ENCODE measurements at regions not wholly inside any gene's neighbourhood (a gene's known extent, or its start where the extent isn't known, plus 50 kb on each side); places are given as distances from the start of the nearest gene placed in this dataset.

- Mint-ChIP-seq H3K4me3 (no peak overlapping the region), H3K27me3 (ENCODE audit: low read depth) (no peaks in the 10 kb centered on the region), H3K4me1 (peaks cover 4 to 5% of the 10 kb centered on the region in 2 experiments), H3K36me3 (ENCODE audit: insufficient read depth in 1 of 3, low read depth in 3 of 3) (no peaks in the 10 kb centered on the region), H3K9me3 (no peaks in the 10 kb centered on the region), H3K27ac (no peak overlapping the region)
- Histone ChIP-seq H3K9ac (ENCODE audit: extremely low read depth, insufficient read length, low read length) (no peak overlapping the region), H3K79me2 (ENCODE audit: insufficient read depth, low read length) (no peaks in the 10 kb centered on the region), H3K79me1 (ENCODE audit: insufficient read depth, low read depth, low read length, poor library complexity, severe bottlenecking) (no peaks in the 10 kb centered on the region), H3K56ac (ENCODE audit: insufficient read length, low read depth, low read length) (no peak overlapping the region), H3K14ac (ENCODE audit: insufficient read depth, low read length) (no peak overlapping the region), H3K27ac (ENCODE audit: insufficient read length, low read depth, low read length) (no peak overlapping the region), H3K23me2 (ENCODE audit: insufficient read length, low read depth, low read length, poor library complexity, severe bottlenecking) (no peaks in the 10 kb centered on the region), H2AK5ac (ENCODE audit: insufficient read length, low read length) (no peak overlapping the region), H4K8ac (replicated peaks; ENCODE audit: insufficient read length, low read depth, low read length) (no peak overlapping the region), H3K4me1 (ENCODE audit: insufficient read depth, low read length) (no peaks in the 10 kb centered on the region), H2BK15ac (ENCODE audit: low read depth, low read length) (no peak overlapping the region), H3K9me3 (ENCODE audit: control insufficient read depth, low read depth, low read length) (no peaks in the 10 kb centered on the region), H3K4ac (ENCODE audit: low read depth, low read length) (no peak overlapping the region), H3K18ac (ENCODE audit: insufficient read length, low read depth, low read length) (no peak overlapping the region), H3K23ac (ENCODE audit: insufficient read length, low read depth, low read length) (no peak overlapping the region), H4K91ac (ENCODE audit: insufficient read length, low read depth, low read length) (no peak overlapping the region), H3T11ph (ENCODE audit: low read length) (no peak overlapping the region), H3K27me3 (ENCODE audit: insufficient read depth, low read length) (no peaks in the 10 kb centered on the region), H2BK12ac (ENCODE audit: insufficient read length, low read depth, low read length) (no peak overlapping the region), H2AFZ (ENCODE audit: low read length) (no peak overlapping the region), H3K4me2 (ENCODE audit: insufficient read depth, insufficient read length, low read length) (no peak overlapping the region), H2BK20ac (ENCODE audit: low read depth, low read length, poor library complexity, severe bottlenecking) (no peak overlapping the region), H4K5ac (ENCODE audit: insufficient read length, low read depth, low read length) (no peak overlapping the region), H2BK5ac (ENCODE audit: insufficient read length, low read length) (no peak overlapping the region), H4K20me1 (ENCODE audit: control insufficient read depth, insufficient read depth, insufficient read length) (no peaks in the 10 kb centered on the region), H2BK120ac (ENCODE audit: low read depth, low read length, poor library complexity, severe bottlenecking) (no peak overlapping the region)
- DNase-seq: no peak
- WGBS (ENCODE audit: extremely low coverage, insufficient read length, low lambda C conversion rate): no CpG with 5 or more reads among the region's 3 CpGs
- no peak for TF ChIP-seq CTCF (conservative IDR thresholded peaks at IDR 0.05)
Measured at GRCh38 chr12:66931091-66931490, 252.2 kb upstream of the GRIP1 start.
